Colonic mucosa (tissue), 4 donors: ENCODE measurements at regions not wholly inside any gene's neighbourhood (a gene's known extent, or its start where the extent isn't known, plus 50 kb on each side); places are given as distances from the start of the nearest gene placed in this dataset.

Experiments used
- DNase-seq: peaks from one replicate; pipeline ENCODE4 v3.0.0-alpha.2; 2020
- H3K27ac ChIP-seq: fragments of 200-600 bp; one replicate; pipeline ENCODE4 v1.8.0; 2021
- H3K27me3 ChIP-seq: fragments of 200-600 bp; one replicate; pipeline ENCODE4 v1.8.0; 2021
- H3K36me3 ChIP-seq: fragments of 200-600 bp; one replicate; pipeline ENCODE4 v1.8.0; 2021
- H3K4me1 ChIP-seq: fragments of 200-600 bp; one replicate; pipeline ENCODE4 v1.8.0; 2021; ENCODE audit warnings: mild to moderate bottlenecking
- H3K4me3 ChIP-seq: fragments of 200-600 bp; one replicate; pipeline ENCODE4 v1.8.0; 2021
- H3K9ac ChIP-seq, 2 donors: one replicate each; pipeline ENCODE4 v1.7.0; 2013; ENCODE audit warnings: control low read depth in 2 of 2, low read depth in 2 of 2, low read length in 2 of 2
- H3K9me3 ChIP-seq: fragments of 200-600 bp; one replicate; pipeline ENCODE4 v1.8.0; 2021
- CTCF ChIP-seq: fragments of 200-600 bp; IDR thresholded peaks from one replicate; pipeline ENCODE4 v1.8.0; 2022; ENCODE audit warnings: antibody characterized with exemption, mild to moderate bottlenecking
- intact Hi-C: fragments of 100-400 bp; cut with DNase I; formaldehyde crosslinking; loops from one replicate; pipeline ENCODE4 v1.14.1; 2022
- donor health status: healthy.
- donor health status: DM: no; HTN: no; CAD: no.
- donor health status: DM: no; HTN: no; CAD: no.

- intact Hi-C loops, result no loop called here
- H3K4me1 ChIP-seq, result no peaks in the 10 kb centered on the region
- H3K9me3 ChIP-seq, result no peaks in the 10 kb centered on the region
- no peak overlapping the region for H3K4me3 ChIP-seq
- no peak for TF ChIP-seq CTCF
- DNase-seq, result no peak
- H3K27me3 ChIP-seq, result no peaks in the 10 kb centered on the region
- H3K36me3 ChIP-seq, result no peaks in the 10 kb centered on the region
- H3K27ac ChIP-seq, result no peak overlapping the region
- H3K9ac ChIP-seq, result no peak overlapping the region
Observed at GRCh38 chr14:36013483-36013882, 163.0 kb downstream of the PTCSC3 start.

GRCh38 chr14:36012621-36013020, 163.9 kb downstream of the PTCSC3 start:
- Histone ChIP-seq H3K9ac (no peak overlapping the region), H3K9me3 (no peaks in the 10 kb centered on the region), H3K36me3 (no peaks in the 10 kb centered on the region), H3K27ac (no peak overlapping the region), H3K4me1 (no peaks in the 10 kb centered on the region), H3K27me3 (no peaks in the 10 kb centered on the region), H3K4me3 (no peak overlapping the region)
- intact Hi-C loops, result no loop called here
- no peak for TF ChIP-seq CTCF
- DNase-seq, result no peak

- intact Hi-C loops, result no loop called here
- no peak for DNase-seq
- Histone ChIP-seq H3K4me1 (no peaks in the 10 kb centered on the region), H3K9ac (no peak overlapping the region), H3K9me3 (no peaks in the 10 kb centered on the region), H3K36me3 (no peaks in the 10 kb centered on the region), H3K27ac (no peak overlapping the region), H3K27me3 (no peaks in the 10 kb centered on the region), H3K4me3 (no peak overlapping the region)
- TF ChIP-seq CTCF, result no peak
Observed at GRCh38 chr14:36009643-36010042, 166.9 kb downstream of the PTCSC3 start.

- no peak overlapping the region for H3K4me3 ChIP-seq
- no peak for TF ChIP-seq CTCF
- intact Hi-C loops, result no loop called here
- H3K4me1 ChIP-seq, result no peaks in the 10 kb centered on the region
- no peak overlapping the region for H3K27ac ChIP-seq
- H3K9me3 ChIP-seq, result no peaks in the 10 kb centered on the region
- H3K27me3 ChIP-seq, result no peaks in the 10 kb centered on the region
- no peak overlapping the region for H3K9ac ChIP-seq
- DNase-seq, result no peak
- no peaks in the 10 kb centered on the region for H3K36me3 ChIP-seq
Observed at GRCh38 chr14:36006623-36007022, 169.9 kb downstream of the PTCSC3 start.

- H3K27ac ChIP-seq, result no peak overlapping the region
- H3K27me3 ChIP-seq, result no peaks in the 10 kb centered on the region
- H3K4me1 ChIP-seq, result no peaks in the 10 kb centered on the region
- no peak for DNase-seq
- H3K9me3 ChIP-seq, result no peaks in the 10 kb centered on the region
- intact Hi-C loops, result no loop called here
- no peak overlapping the region for H3K4me3 ChIP-seq
- no peak overlapping the region for H3K9ac ChIP-seq
- no peak for TF ChIP-seq CTCF
- no peaks in the 10 kb centered on the region for H3K36me3 ChIP-seq
Observed at GRCh38 chr14:36005670-36006069, 170.9 kb downstream of the PTCSC3 start.

- TF ChIP-seq CTCF, result no peak
- intact Hi-C loops, result no loop called here
Observed at GRCh38 chr14:36001936-36002335, 174.6 kb downstream of the PTCSC3 start.

More at GRCh38 chr14:36001936-36002335, 174.6 kb downstream of the PTCSC3 start:
- Histone ChIP-seq H3K9ac (no peak overlapping the region), H3K4me3 (no peak overlapping the region), H3K4me1 (no peaks in the 10 kb centered on the region), H3K9me3 (no peaks in the 10 kb centered on the region), H3K27ac (no peak overlapping the region), H3K27me3 (no peaks in the 10 kb centered on the region), H3K36me3 (no peaks in the 10 kb centered on the region)
- no peak for DNase-seq
